Right lobe of liver (tissue), 4 donors: ENCODE measurements at regions not wholly inside any gene's neighbourhood (a gene's known extent, or its start where the extent isn't known, plus 50 kb on each side); places are given as distances from the start of the nearest gene placed in this dataset.

ENCODE experiments used
- CTCF ChIP-seq, 4 donors: fragments of 200-600 bp in 3 of 4; fragments of 450-650 bp in 1 of 4; IDR thresholded peaks; one replicate each; pipeline versions ENCODE4 v1.5.1 to v1.8.0; 2016 to 2022; ENCODE audit warnings: antibody characterized with exemption in 4 of 4, mild to moderate bottlenecking in 2 of 4
- POLR2A ChIP-seq: fragments of 450-650 bp; IDR thresholded peaks from one replicate; pipeline ENCODE4 v1.6.1; 2017; ENCODE audit warnings: antibody characterized with exemption, mild to moderate bottlenecking
- donor health status: DM: no; HTN: no; CAD: no.
- donor health status: DM: no; HTN: no; CAD: no.
- donor health status: DM: no; HTN: yes; CAD: no.

GRCh38 chr22:42328784-42329145 is 58.3 kb upstream of the TCF20 start:
- no peak for TF ChIP-seq CTCF (IDR thresholded peaks at IDR 0.05)
- TF ChIP-seq POLR2A = no peak
